Astrocyte of the spinal cord (primary cell): ENCODE measurements at regions not wholly inside any gene's neighbourhood (a gene's known extent, or its start where the extent isn't known, plus 50 kb on each side); places are given as distances from the start of the nearest gene placed in this dataset.
A peak's percentile ranks its signal among the peaks of the same experiment; 100 is the strongest.

Experiments
- DNase-seq: peaks from one replicate; pipeline ENCODE4 v3.0.0; 2011; ENCODE audit warnings: low read depth, low spot score
- H3K4me3 ChIP-seq: 2 replicates; pipeline ENCODE4 v1.5.1; 2011; ENCODE audit warnings: low read depth, mild to moderate bottlenecking, low read length, moderate library complexity
- CTCF ChIP-seq: IDR thresholded peaks from 2 replicates; pipeline ENCODE4 v1.5.1; 2012; ENCODE audit warnings: low read depth, mild to moderate bottlenecking, low read length, inconsistent platforms
- in situ Hi-C: cut with HindIII; loops from 2 replicates; pipeline ENCODE4 v1.10.0; 2017; ENCODE audit warnings: low sequenced_read_pairs

- in situ Hi-C loops: no loop called here
- H3K4me3 ChIP-seq: no peak overlapping the region
- DNase-seq: no peak
- no peak for TF ChIP-seq CTCF
Observed at GRCh38 chr5:124604419-124604818, 142.0 kb downstream of the ZNF608 start.

GRCh38 chr5:124602925-124603650 lies 143.4 kb downstream of the ZNF608 start:
- no peak overlapping the region for H3K4me3 ChIP-seq
- no peak for TF ChIP-seq CTCF
- no peak for DNase-seq
- in situ Hi-C loops: no loop called here

- in situ Hi-C loops: no loop called here
- no peak for TF ChIP-seq CTCF
Observed at GRCh38 chr5:124599028-124599973, 147.1 kb downstream of the ZNF608 start.

DNA sequence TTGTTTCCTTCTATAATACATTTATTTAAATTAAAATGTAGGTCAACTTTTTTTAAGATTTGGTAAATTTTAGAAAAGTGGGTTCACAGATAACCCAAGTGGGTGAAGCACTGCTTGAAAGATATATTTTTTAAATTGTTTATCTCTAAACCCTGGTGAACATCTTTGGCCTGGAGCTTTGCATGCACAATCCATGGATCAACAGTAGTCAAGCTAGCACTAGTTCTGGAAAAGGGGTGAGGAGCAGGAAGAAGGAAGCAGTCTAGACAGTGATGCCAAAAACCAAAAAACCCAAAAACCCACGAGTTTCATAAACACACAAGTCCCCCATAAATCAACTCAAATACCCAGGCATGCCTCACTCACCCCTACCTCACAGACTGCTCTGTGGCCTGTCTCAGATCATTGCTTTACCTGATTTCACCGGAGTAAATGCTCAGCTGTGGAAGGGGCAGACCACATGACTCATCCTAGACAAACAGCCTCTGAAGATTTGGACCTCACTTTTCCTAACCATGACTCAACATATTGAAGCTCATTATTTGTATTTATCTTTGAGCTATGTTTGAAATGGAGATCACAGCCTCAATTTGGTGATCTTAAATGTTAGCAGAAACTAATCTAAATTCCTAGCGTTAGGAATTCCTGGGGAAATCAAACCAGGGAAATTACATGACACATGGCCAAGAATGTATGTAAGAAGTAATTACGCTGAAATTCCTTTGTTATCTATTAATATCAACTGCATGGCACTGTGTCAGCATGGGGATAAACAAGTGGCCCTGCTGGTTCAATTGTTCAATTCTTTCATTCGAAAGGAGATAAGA lies 149.6 kb downstream of the ZNF608 start:
- no peak overlapping the region for H3K4me3 ChIP-seq
- no peak for TF ChIP-seq CTCF
- DNase-seq: peak; percentile 90
- in situ Hi-C loops: no loop called here

More at GRCh38 chr5:124599028-124599973, 147.1 kb downstream of the ZNF608 start:
- peak; percentile 83 for DNase-seq
- no peak overlapping the region for H3K4me3 ChIP-seq

- in situ Hi-C loops: no loop called here
Observed at GRCh38 chr5:124593952-124594351, 152.5 kb downstream of the ZNF608 start.

More at GRCh38 chr5:124593952-124594351, 152.5 kb downstream of the ZNF608 start:
- no peak overlapping the region for H3K4me3 ChIP-seq
- no peak for DNase-seq
- no peak for TF ChIP-seq CTCF
